PC-9 (cell line): ENCODE measurements at regions not wholly inside any gene's neighbourhood (a gene's known extent, or its start where the extent isn't known, plus 50 kb on each side); places are given as distances from the start of the nearest gene placed in this dataset.

Experiments used
- CTCF ChIP-seq: fragments of 200-600 bp; sonication (generic); conservative IDR thresholded peaks from 2 replicates; pipeline ENCODE4 v1.6.1; 2017; ENCODE audit warnings: mixed run types, antibody characterized with exemption, mild to moderate bottlenecking, moderate library complexity
- EZH2 ChIP-seq: fragments of 200-600 bp; sonication (generic); IDR thresholded peaks from 2 replicates; pipeline ENCODE4 v1.8.0; 2017; ENCODE audit warnings: antibody characterized with exemption, low read depth

DNA sequence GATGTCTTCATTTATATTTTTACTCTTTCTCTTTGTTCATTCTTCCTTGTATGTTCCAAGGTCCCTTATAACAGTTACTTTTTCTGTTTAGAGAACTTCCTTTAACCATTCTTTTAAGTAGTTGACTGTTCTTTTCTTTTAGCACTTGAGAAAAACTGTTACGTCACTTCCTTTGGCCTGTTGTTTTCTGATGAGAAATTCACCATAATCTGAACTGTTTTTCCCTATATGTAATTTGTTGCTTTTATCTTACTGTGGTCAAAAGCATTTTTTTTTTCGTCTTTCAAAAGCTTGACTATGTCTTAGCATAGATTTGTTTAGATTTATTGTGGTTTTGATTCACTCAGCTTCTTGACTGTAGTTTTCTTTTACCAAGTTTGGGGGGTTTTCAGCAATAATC lies 1660.3 kb upstream of the PCDH10 start:
- TF ChIP-seq EZH2 (no peak), CTCF (no peak)
